HCT116 (cell line): ENCODE measurements at regions not wholly inside any gene's neighbourhood (a gene's known extent, or its start where the extent isn't known, plus 50 kb on each side); places are given as distances from the start of the nearest gene placed in this dataset.

Source experiments
- EZH2 ChIP-seq: fragments of 200-600 bp; sonication (generic); IDR thresholded peaks from 2 replicates; pipeline ENCODE4 v1.6.1; 2017; ENCODE audit warnings: antibody characterized with exemption, mixed run types
- POLR2A ChIP-seq: IDR thresholded peaks from 2 replicates; pipeline ENCODE4 v1.7.0; 2011; ENCODE audit warnings: borderline replicate concordance; ENCODE audit not compliant: insufficient read depth, insufficient read length; ENCODE audit errors: extremely low read depth
- POLR2AphosphoS5 ChIP-seq: IDR thresholded peaks from 2 replicates; pipeline ENCODE4 v1.6.1; 2011; ENCODE audit warnings: mild to moderate bottlenecking, low read depth, low read length, moderate library complexity
- TF ChIP-seq, protein P1 (sequence below), 3 experiments: fragments of 200-600 bp in 1 of 3; sonication (generic) in 1 of 3; IDR thresholded peaks in 2 of 3; conservative IDR thresholded peaks in 1 of 3; 2 replicates each; pipeline ENCODE4 v1.5.1; 2012 to 2017; ENCODE audit warnings: low read depth in 2 of 3, low read length in 2 of 3, antibody characterized with exemption in 1 of 3, borderline replicate concordance in 1 of 3, control low read depth in 1 of 3, mild to moderate bottlenecking in 1 of 3, mixed read lengths in 1 of 3, mixed run types in 1 of 3, moderate library complexity in 1 of 3; ENCODE audit not compliant: insufficient read depth in 1 of 3
- TF ChIP-seq, protein P2 (sequence below): IDR thresholded peaks from 2 replicates; pipeline ENCODE4 v1.6.1; 2012; ENCODE audit warnings: low read depth
- TF ChIP-seq, protein P3 (sequence below): IDR thresholded peaks from 2 replicates; pipeline ENCODE4 v1.6.1; 2012
- TF ChIP-seq, protein P4 (sequence below): IDR thresholded peaks from 2 replicates; pipeline ENCODE4 v1.6.1; 2012

DNA sequence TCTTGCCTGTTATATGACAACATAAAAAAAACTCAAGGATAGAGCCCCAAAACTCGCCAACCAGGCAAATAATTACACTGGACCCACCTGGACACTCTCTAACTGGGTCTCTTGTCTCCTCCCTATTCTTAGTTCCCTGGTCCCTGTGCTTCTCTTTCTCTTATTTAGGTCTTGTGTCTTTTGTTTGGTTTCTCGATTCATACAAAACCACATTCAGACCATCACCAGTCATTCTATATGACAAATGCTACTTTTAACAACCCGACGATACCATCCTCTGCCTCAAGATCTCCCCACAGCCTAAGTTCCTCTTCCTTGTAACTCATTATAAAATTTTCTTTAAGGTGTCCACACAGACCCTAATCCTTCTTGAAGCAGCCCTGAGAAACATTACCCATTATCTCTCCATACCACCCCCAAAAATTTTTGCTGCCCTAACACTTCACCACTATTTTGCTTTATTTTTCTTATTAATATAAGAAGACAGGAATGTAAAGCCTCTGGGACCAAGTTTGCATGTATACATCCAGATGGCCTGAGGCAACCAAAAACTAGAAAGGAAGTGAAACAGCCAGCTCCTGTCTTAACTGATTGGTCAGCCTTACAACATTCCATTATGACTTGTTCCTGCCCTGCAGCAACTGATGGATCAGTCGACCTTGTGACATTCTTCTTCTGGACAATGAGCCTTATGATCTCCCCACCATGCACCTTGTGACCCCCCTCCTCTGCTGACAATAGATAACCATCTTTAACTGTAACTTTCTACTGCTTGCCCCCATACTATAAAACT is 638.2 kb downstream of the AMY1C start:
- TF ChIP-seq, protein P1, sequence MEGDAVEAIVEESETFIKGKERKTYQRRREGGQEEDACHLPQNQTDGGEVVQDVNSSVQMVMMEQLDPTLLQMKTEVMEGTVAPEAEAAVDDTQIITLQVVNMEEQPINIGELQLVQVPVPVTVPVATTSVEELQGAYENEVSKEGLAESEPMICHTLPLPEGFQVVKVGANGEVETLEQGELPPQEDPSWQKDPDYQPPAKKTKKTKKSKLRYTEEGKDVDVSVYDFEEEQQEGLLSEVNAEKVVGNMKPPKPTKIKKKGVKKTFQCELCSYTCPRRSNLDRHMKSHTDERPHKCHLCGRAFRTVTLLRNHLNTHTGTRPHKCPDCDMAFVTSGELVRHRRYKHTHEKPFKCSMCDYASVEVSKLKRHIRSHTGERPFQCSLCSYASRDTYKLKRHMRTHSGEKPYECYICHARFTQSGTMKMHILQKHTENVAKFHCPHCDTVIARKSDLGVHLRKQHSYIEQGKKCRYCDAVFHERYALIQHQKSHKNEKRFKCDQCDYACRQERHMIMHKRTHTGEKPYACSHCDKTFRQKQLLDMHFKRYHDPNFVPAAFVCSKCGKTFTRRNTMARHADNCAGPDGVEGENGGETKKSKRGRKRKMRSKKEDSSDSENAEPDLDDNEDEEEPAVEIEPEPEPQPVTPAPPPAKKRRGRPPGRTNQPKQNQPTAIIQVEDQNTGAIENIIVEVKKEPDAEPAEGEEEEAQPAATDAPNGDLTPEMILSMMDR (IDR thresholded peaks at IDR 0.05 in 2 of 3, conservative IDR thresholded peaks at IDR 0.05 in 1 of 3; ENCODE audit: borderline replicate concordance in 1 of 3, insufficient read depth in 1 of 3, low read depth in 2 of 3, low read length in 2 of 3) = no peak
- TF ChIP-seq, protein P2, sequence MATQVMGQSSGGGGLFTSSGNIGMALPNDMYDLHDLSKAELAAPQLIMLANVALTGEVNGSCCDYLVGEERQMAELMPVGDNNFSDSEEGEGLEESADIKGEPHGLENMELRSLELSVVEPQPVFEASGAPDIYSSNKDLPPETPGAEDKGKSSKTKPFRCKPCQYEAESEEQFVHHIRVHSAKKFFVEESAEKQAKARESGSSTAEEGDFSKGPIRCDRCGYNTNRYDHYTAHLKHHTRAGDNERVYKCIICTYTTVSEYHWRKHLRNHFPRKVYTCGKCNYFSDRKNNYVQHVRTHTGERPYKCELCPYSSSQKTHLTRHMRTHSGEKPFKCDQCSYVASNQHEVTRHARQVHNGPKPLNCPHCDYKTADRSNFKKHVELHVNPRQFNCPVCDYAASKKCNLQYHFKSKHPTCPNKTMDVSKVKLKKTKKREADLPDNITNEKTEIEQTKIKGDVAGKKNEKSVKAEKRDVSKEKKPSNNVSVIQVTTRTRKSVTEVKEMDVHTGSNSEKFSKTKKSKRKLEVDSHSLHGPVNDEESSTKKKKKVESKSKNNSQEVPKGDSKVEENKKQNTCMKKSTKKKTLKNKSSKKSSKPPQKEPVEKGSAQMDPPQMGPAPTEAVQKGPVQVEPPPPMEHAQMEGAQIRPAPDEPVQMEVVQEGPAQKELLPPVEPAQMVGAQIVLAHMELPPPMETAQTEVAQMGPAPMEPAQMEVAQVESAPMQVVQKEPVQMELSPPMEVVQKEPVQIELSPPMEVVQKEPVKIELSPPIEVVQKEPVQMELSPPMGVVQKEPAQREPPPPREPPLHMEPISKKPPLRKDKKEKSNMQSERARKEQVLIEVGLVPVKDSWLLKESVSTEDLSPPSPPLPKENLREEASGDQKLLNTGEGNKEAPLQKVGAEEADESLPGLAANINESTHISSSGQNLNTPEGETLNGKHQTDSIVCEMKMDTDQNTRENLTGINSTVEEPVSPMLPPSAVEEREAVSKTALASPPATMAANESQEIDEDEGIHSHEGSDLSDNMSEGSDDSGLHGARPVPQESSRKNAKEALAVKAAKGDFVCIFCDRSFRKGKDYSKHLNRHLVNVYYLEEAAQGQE = no peak
- TF ChIP-seq, protein P3, sequence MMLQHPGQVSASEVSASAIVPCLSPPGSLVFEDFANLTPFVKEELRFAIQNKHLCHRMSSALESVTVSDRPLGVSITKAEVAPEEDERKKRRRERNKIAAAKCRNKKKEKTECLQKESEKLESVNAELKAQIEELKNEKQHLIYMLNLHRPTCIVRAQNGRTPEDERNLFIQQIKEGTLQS = no peak
- TF ChIP-seq, protein P4, sequence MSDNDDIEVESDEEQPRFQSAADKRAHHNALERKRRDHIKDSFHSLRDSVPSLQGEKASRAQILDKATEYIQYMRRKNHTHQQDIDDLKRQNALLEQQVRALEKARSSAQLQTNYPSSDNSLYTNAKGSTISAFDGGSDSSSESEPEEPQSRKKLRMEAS = no peak
- TF ChIP-seq POLR2A (no peak), POLR2AphosphoS5 (no peak), EZH2 (no peak)
